GM19463 (cell line): ENCODE measurements at regions not wholly inside any gene's neighbourhood (a gene's known extent, or its start where the extent isn't known, plus 50 kb on each side); places are given as distances from the start of the nearest gene placed in this dataset.
"Not testable (repeated sequence)": the region's sequence is repeated elsewhere in the genome, so short reads cannot be mapped to it uniquely, and the experiment has no call there.

ENCODE experiments used
- ATAC-seq: cut with Tn5 transposase; IDR thresholded peaks from one replicate; pipeline ENCODE4 v1.9.1; 2021; ENCODE audit warnings: mild to moderate bottlenecking, moderate library complexity; ENCODE audit not compliant: unreplicated experiment

- ATAC-seq: no peak
Observed at GRCh38 chr5:119879446-119879845, 250.1 kb downstream of the FAM170A start.

GRCh38 chr5:119895066-119895465 lies 265.7 kb downstream of the FAM170A start:
- ATAC-seq: no peak

- ATAC-seq: no peak
Observed at GRCh38 chr5:119896826-119897536, 267.6 kb downstream of the FAM170A start.

DNA sequence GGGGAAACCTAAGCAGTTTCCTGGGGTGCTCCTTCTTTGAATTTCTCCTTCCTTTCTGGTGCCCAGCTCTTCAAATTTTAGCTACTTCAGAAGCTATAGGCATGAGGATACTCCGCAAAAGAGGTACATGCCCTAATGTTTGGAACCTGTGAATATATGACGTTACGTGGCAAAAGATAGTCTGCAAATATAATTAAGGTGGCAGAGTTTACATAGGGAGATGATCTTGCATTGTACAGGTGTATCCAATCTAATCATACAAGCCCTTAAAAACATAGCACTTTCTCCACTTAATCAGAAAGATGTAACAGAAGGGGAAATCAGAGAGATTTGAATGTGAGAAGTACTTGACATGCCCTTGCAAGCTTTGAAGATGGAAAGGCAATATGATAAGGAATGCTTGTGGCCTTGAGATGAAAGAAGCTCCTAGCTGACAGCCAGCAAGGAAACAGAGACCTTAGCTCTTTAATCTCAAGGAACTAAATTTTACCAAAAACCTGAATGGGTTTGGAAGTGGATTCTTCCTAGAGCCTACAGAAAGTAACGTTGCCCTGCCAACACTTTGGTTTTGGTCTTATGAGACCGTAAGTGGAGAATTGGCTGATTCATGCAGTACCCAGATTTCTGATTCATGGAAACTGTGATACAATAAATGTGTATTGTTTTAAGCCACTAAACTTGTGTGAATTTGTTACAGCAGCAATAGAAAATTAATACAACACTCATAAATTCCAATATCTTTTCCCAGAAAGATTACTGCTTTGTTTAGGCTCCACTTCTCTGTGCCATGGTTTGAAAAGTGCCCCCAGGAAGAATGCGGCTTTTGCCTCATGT lies 268.4 kb downstream of the FAM170A start:
- no peak for ATAC-seq

- ATAC-seq: no peak
Observed at GRCh38 chr5:119899981-119900380, 270.6 kb downstream of the FAM170A start.

- no peak for ATAC-seq
Observed at GRCh38 chr5:119902593-119902992, 273.2 kb downstream of the FAM170A start.

DNA sequence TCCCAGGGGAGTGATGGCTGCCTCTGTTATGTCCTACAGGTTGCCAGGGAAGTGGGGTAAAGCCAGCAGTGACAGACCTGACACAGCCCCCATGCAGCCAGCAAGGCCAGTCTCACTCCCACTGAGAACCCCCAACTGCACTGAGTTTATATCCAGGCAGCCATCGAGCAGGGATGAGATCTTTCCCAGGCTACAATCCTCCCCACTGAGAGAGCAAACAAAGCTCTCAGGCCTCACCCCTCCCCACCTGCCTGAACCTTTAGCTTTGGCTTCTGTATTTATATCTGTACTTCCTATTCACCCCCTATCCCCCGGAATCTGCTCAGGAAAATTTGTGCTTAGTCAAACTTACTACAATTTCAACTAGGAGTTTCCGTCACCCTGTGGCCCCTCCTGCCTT lies 284.1 kb downstream of the FAM170A start:
- ATAC-seq: no peak

DNA sequence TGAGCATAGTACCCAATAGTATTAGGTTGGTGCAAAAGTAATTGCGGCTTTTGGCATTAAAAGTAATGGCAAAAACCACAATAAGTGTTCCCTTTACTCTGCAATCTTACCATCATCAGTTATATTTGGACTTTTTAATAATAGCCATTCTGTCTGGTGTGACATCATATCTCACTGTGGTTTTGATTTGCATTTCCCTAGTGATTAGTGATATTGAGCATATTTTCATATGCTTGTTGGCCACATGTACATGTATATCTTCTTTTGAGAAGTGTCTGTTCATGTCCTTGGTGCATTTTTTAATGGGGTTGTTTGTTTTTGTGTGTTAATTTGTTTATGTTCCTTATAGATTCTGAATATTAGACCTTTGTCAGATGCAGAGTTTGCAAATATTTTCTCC lies 289.9 kb downstream of the FAM170A start:
- ATAC-seq: no peak

DNA sequence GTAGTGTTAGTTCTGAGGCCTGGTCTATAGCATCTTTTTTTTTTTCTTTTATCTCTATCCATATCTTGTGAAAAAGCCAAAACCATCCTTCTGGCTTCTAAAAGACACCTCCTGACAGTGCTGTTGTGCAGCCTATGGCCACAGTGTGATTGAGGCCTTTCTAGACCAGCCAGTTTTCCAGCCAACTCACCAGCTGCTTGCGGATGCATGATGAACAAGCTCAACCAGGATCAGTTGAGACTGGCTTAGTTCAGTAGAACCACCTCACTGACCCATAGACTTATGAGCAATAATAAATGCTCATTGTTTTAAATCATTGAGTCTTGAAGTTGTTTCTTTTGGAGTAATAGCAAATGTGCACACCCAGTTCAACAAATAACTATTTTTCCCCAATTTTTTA lies 296.9 kb downstream of the FAM170A start:
- no peak for ATAC-seq

DNA sequence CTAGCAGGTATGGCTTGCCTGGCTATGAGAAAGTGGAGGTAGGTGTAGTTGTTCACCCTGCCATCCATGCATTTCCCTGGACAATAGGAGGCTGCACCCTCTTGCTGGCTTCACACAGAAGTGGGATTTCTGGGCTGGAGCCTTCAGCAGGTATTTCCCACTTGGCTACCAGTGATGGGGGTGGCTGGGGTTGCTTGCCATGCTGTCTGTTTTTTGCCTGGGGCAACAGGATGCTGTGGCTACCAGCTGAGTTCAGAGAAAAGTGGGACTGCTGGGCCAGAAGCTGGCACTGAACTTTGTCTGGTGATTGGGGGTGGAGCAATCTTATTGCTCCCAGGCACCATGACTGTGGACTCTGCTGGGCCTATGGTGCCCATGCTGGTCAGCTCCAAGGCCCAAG lies 299.6 kb downstream of the FAM170A start:
- ATAC-seq: no peak

GRCh38 chr5:119930490-119930889 lies 301.1 kb downstream of the FAM170A start:
- no peak for ATAC-seq

- ATAC-seq: no peak
Observed at GRCh38 chr5:119943148-119943547, 313.8 kb downstream of the FAM170A start.

DNA sequence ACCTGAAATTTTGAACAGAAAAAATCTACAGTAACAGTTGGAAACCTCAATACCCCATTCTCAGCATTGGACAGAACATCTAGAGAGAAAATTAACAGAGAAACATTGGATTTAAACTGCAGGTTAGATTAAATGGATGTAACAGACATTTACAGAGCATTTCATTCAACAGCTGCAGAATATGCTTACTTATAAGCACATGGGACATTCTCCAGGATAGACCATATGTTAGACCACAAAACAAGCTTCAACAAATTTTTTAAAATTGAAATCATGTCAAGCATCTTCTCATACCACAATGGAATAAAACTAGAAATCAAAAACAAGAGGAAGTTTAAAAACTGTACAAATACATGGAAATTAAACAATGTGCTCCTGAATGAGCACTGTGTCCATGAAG lies 316.3 kb downstream of the FAM170A start:
- no peak for ATAC-seq

DNA sequence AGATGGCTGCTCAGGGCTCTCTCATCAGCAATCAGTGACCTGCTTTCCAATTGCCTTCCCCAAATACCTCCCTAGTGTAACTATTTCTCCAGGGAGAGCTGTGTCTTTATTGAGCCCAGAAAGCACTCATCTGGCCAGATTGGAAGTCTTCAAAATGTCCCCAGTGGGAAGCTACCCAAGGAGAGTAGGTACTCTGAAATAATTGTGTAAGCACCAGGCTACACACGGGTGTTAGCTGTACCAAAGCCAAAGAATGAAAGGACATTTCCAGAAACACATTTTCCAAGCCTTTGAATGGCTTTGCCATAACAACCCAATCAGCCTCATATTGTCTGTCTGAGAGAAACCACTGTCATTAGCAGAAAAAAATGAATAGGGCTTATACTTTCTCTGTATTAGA lies 318.8 kb downstream of the FAM170A start:
- ATAC-seq: no peak

DNA sequence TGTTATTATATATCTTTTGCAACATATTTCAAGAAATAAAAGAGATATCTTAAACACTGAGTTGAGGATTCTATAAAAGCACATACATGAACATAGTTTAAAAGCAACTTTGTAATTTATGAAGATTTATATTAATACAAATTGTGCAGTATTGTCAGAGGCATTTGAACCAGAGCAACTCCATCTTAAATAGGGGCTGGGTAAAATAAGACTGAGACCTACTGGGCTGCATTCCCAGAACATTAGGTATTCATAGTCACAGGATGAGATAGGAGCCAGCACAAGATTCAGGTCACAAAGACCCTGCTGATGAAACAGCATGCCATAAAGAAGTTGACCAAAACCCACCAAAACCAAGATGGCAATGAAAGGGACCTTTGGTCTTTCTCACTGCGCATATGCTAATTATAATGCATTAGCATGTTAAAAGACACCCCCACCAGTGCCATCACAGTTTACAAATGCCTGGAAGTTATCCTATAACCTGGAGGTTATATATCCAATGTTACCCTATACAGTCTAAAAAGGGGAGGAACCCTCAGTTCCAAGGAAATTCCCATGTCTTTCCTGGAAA lies 320.2 kb downstream of the FAM170A start:
- no peak for ATAC-seq

DNA sequence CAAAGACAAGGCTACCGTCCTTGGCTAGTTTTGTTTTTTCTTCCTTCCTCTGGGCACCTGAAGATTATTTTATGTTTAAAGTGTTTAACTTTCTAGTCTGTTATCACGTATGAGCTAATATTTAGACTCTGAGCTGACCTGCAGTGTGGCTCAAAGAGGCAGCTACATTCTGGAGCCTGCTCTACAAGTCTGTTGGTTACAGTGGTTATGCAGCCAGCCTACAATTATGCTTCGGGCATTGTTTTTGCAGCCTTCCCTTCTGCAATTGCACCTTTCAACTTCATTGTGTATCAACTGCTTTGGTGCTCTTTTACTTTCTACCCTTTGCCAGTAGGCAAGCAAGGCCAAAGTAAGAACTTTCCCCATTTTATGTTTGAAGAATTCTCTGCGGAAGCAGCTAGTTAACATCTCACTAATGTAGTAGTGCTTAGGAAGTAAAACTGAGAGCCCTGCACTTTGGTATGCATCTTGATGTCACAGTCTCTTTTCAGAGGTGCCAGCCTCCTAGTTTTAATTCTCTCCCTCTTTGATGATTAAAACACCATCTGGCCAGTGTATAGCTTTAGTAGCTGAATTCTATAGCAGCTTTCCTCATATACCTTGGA lies 322.1 kb downstream of the FAM170A start:
- no peak for ATAC-seq

DNA sequence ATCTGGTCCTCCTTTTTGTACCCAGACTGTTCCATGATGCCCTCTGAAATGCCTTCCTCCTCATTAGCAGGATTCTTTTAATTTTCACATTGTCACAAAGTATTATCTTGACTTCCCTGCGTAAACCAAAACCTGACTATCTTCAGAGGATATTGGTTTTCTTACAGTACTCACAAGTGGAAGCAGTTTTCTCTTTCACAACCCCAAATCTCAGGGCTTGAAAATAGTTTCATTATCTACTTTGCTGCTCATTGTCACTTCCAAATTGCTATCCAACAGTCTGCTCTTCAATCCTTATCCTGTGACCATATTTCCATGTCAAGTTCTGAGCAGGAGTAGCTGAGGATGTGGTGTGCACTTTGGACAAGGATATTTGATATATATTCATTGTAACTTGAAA lies 324.1 kb downstream of the FAM170A start:
- ATAC-seq: no peak

DNA sequence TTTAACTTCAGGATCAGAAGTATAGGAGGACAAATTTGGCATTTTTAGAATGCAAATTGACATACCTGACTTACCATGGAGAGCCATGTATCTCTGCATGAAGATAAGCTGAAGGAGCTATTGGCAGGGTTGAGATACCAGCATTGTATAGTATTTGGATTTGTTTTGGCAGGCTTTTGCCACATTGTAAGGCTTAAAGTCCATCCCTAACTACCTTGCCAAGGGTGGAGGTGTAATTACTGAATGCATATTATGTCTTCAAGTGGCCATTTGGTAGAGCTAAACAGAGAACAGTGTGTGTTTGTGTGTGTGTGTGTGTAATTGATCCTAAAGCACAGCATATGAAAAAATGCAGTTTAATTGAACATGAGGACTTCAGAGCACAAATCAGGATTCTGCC lies 324.7 kb downstream of the FAM170A start:
- no peak for ATAC-seq

DNA sequence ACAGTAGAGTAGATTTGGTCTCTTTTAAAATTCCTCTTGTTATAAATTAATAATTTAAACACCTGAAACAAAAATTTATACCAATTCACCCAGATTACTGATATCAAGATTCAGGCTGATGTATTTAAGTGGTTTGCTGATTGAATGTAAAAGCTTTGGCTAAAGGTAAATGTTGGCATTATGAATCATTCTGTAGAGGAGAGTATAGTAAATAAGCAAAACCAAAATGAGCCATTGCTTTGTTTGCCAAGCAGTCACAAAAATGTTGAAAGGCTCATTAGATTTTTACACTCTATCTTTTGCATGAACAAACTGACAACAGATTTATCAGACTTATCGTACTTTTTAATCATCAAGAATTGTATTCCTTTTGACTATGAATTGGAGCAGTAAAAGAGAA lies 332.6 kb downstream of the FAM170A start:
- ATAC-seq: no peak

GRCh38 chr5:119966028-119966427 lies 336.7 kb downstream of the FAM170A start:
- ATAC-seq: no peak

DNA sequence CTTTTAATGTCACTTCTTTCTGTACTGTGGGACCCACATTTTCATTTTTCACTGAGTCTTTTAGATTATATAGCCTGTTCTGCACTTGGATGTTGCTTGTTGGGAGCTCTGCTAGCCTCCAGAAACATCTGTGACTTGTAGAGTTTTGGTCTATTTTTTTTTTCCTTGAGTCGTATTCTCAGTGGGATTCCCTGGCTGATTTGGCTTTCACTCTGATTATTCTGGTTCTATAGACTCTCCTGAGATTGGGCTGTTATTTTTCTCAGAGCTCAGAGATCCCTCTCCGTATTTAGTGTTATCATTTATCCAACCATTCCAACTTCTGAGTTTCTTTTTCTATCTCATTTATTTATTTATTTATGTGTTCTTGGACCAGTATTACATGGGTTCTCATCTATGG lies 339.3 kb downstream of the FAM170A start:
- ATAC-seq: no peak

DNA sequence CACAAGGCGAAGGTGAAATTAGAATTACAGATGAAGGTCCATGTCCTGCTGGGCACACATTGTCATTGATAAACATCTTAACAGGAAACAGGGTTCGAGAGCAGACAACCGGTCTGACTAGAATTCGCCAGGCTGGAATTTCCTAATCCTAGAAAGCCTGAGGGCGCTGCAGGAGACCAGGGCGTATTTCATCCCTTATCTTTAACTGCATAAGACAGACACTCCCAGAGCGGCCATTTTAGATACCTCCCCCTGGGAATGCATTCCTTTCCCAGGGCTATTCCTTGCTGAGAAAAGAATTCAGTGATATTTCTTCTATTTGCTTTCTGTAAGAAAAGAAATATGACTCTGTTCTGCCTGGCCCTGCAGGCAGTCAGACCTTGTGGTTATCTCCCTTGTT lies 357.7 kb downstream of the FAM170A start:
- not testable (repeated sequence) for ATAC-seq
